H1 (cell line): ENCODE measurements at regions not wholly inside any gene's neighbourhood (a gene's known extent, or its start where the extent isn't known, plus 50 kb on each side); places are given as distances from the start of the nearest gene placed in this dataset.

Experiments used
- CTCF ChIA-PET: fragments of 300-600 bp; sonication (Branson Sonifier 250); formaldehyde crosslinking; loops from one replicate; lab custom pipeline; 2021; ENCODE audit not compliant: partially characterized antibody; lab: Charles Lee
- POLR2A ChIA-PET: fragments of 300-600 bp; sonication (Branson Sonifier 250); formaldehyde crosslinking; loops from one replicate; lab custom pipeline; 2021; ENCODE audit warnings: inconsistent platforms; ENCODE audit not compliant: partially characterized antibody; lab: Charles Lee
- DNase-seq, 2 experiments: peaks; one replicate each; pipeline versions ENCODE4 v3.0.0 to v3.0.0-alpha.2; 2010 to 2022; ENCODE audit warnings: low spot score in 2 of 2, low read depth in 1 of 2, mixed read lengths in 1 of 2
- FAIRE-seq: peaks from 2 replicates; lab custom pipeline; 2011; peaks lifted over from hg19 to GRCh38; lab: Jason Lieb, UNC
- H2AFZ ChIP-seq: 2 replicates; pipeline ENCODE4 v1.8.1; 2012; ENCODE audit warnings: low read length, inconsistent platforms
- H2AK5ac ChIP-seq: 2 replicates; pipeline ENCODE4 v1.6.1; 2013; ENCODE audit warnings: low read depth, low read length
- H2BK120ac ChIP-seq: replicated peaks from 2 replicates; pipeline ENCODE3; 2013; ENCODE audit warnings: low read depth, low read length, inconsistent platforms
- H2BK12ac ChIP-seq: 2 replicates; pipeline ENCODE4 v1.6.1; 2013; ENCODE audit warnings: low read depth, low read length
- H2BK15ac ChIP-seq: 2 replicates; pipeline ENCODE4 v1.6.1; 2013; ENCODE audit warnings: low read length
- H2BK20ac ChIP-seq: 2 replicates; pipeline ENCODE4 v1.6.1; 2013; ENCODE audit warnings: low read length
- H2BK5ac ChIP-seq: 2 replicates; pipeline ENCODE4 v1.6.1; 2013; ENCODE audit warnings: low read depth, low read length
- H3K14ac ChIP-seq: 2 replicates; pipeline ENCODE4 v1.6.1; 2013; ENCODE audit warnings: inconsistent platforms; ENCODE audit not compliant: insufficient read length
- H3K18ac ChIP-seq: 2 replicates; pipeline ENCODE4 v1.6.1; 2013; ENCODE audit warnings: low read length; ENCODE audit errors: extremely low read depth
- H3K23ac ChIP-seq: 2 replicates; pipeline ENCODE4 v1.6.1; 2013; ENCODE audit warnings: inconsistent platforms; ENCODE audit not compliant: insufficient read length
- H3K23me2 ChIP-seq: 2 replicates; pipeline ENCODE4 v1.6.1; 2013; ENCODE audit warnings: low read depth, low read length
- H3K27ac ChIP-seq: 2 replicates; pipeline ENCODE4 v1.6.1; 2011; ENCODE audit warnings: low read depth, low read length, inconsistent platforms
- H3K27me3 ChIP-seq, 4 experiments: replicated peaks in 1 of 4; 1 replicate in 1 of 4; 2 replicates in 3 of 4; pipeline versions ENCODE4 v1.6.1 to v1.8.1; 2011 to 2013; ENCODE audit warnings: low read length in 3 of 4, mild to moderate bottlenecking in 3 of 4, inconsistent platforms in 2 of 4, mixed read lengths in 2 of 4, moderate library complexity in 1 of 4; ENCODE audit not compliant: control insufficient read depth in 3 of 4, insufficient read depth in 3 of 4; ENCODE audit errors: extremely low read depth in 1 of 4
- H3K36me3 ChIP-seq, 4 experiments: 2 replicates each; pipeline versions ENCODE4 v1.6.1 to v1.8.1; 2011 to 2013; ENCODE audit warnings: mild to moderate bottlenecking in 4 of 4, low read length in 3 of 4, moderate library complexity in 2 of 4, control low read depth in 1 of 4, inconsistent platforms in 1 of 4; ENCODE audit not compliant: insufficient read depth in 4 of 4, control insufficient read depth in 2 of 4
- H3K4ac ChIP-seq: replicated peaks from 2 replicates; pipeline ENCODE3; 2013; ENCODE audit warnings: low read length, low read depth, mixed read lengths, inconsistent platforms; ENCODE audit not compliant: insufficient read length
- H3K4me1 ChIP-seq, 4 experiments: replicated peaks in 1 of 4; 1 replicate in 1 of 4; 2 replicates in 3 of 4; pipeline versions ENCODE4 v1.6.1 to v1.8.1; 2011 to 2013; ENCODE audit warnings: low read length in 3 of 4, inconsistent platforms in 2 of 4, mixed read lengths in 1 of 4; ENCODE audit not compliant: insufficient read depth in 4 of 4, control insufficient read depth in 3 of 4
- H3K4me2 ChIP-seq, 2 experiments: 2 replicates each; pipeline versions ENCODE4 v1.6.1 to v1.8.1; 2011 to 2013; ENCODE audit warnings: low read depth in 2 of 2, low read length in 2 of 2, control low read depth in 1 of 2, inconsistent platforms in 1 of 2, mild to moderate bottlenecking in 1 of 2; ENCODE audit not compliant: insufficient read depth in 1 of 2
- H3K4me3 ChIP-seq, 4 experiments: fragments of 200-600, 300-600 bp in 1 of 4; sonication (generic), shearing (Covaris generic), sonication (Bioruptor Twin) in 1 of 4; 2 replicates each; pipeline versions ENCODE4 v1.5.1 to v1.8.1; 2011 to 2016; ENCODE audit warnings: low read length in 4 of 4, low read depth in 3 of 4, control low read depth in 2 of 4, inconsistent platforms in 2 of 4, mild to moderate bottlenecking in 2 of 4, mixed read lengths in 1 of 4, moderate library complexity in 1 of 4; ENCODE audit not compliant: insufficient read depth in 2 of 4; ENCODE audit errors: extremely low read depth in 1 of 4
- H3K56ac ChIP-seq: replicated peaks from 2 replicates; pipeline ENCODE3; 2013; ENCODE audit warnings: low read depth, mild to moderate bottlenecking, mixed read lengths, low read length, inconsistent platforms; ENCODE audit not compliant: insufficient read length
- H3K79me1 ChIP-seq: 2 replicates; pipeline ENCODE4 v1.6.1; 2013; ENCODE audit warnings: low read depth, low read length, control low read depth
- H3K79me2 ChIP-seq, 2 experiments: 2 replicates each; pipeline versions ENCODE4 v1.6.1 to v1.8.1; 2012 to 2013; ENCODE audit warnings: low read length in 2 of 2, mild to moderate bottlenecking in 2 of 2, inconsistent platforms in 1 of 2; ENCODE audit not compliant: insufficient read depth in 2 of 2, control insufficient read depth in 1 of 2
- H3K9ac ChIP-seq, 4 experiments: replicated peaks in 1 of 4; 1 replicate in 1 of 4; 2 replicates in 3 of 4; pipeline versions ENCODE4 v1.6.1 to v1.8.1; 2011 to 2013; ENCODE audit warnings: low read depth in 3 of 4, low read length in 3 of 4, control low read depth in 2 of 4, mild to moderate bottlenecking in 2 of 4, moderate library complexity in 2 of 4, inconsistent platforms in 1 of 4; ENCODE audit errors: extremely low read depth in 1 of 4
- H3K9me3 ChIP-seq, 2 experiments: 2 replicates each; pipeline versions ENCODE4 v1.6.1 to v1.8.1; 2012 to 2013; ENCODE audit warnings: mild to moderate bottlenecking in 2 of 2, moderate library complexity in 2 of 2, control low read depth in 1 of 2, inconsistent platforms in 1 of 2, low read depth in 1 of 2, low read length in 1 of 2, mixed read lengths in 1 of 2; ENCODE audit not compliant: insufficient read depth in 2 of 2
- H4K20me1 ChIP-seq, 2 experiments: replicated peaks in 1 of 2; 2 replicates each; pipeline versions ENCODE3 to v1.8.1; 2011 to 2013; ENCODE audit warnings: inconsistent platforms in 2 of 2, low read length in 2 of 2, mild to moderate bottlenecking in 1 of 2; ENCODE audit not compliant: insufficient read depth in 2 of 2, control insufficient read depth in 1 of 2
- H4K5ac ChIP-seq: 2 replicates; pipeline ENCODE4 v1.6.1; 2013; ENCODE audit warnings: low read length, low read depth, mixed read lengths, inconsistent platforms; ENCODE audit not compliant: insufficient read length
- H4K8ac ChIP-seq: 2 replicates; pipeline ENCODE4 v1.8.0; 2013; ENCODE audit warnings: mild to moderate bottlenecking, moderate library complexity, low read length, inconsistent platforms; ENCODE audit not compliant: insufficient read depth; ENCODE audit errors: extremely low read depth
- H4K91ac ChIP-seq: replicated peaks from 2 replicates; pipeline ENCODE3; 2013; ENCODE audit warnings: low read length, mixed read lengths, inconsistent platforms; ENCODE audit not compliant: insufficient read length
- HDAC2 ChIP-seq, 2 experiments: fragments of 300-600 bp in 1 of 2; sonication (generic) in 1 of 2; IDR thresholded peaks; 2 replicates each; pipeline ENCODE4 v1.6.1; 2011 to 2012; ENCODE audit warnings: low read depth in 2 of 2, low read length in 2 of 2, mild to moderate bottlenecking in 2 of 2, moderate library complexity in 2 of 2, borderline replicate concordance in 1 of 2, inconsistent platforms in 1 of 2
- SIX5 ChIP-seq: IDR thresholded peaks from 2 replicates; pipeline ENCODE4 v1.6.1; 2011; ENCODE audit warnings: mild to moderate bottlenecking, low read depth, low read length
- WGBS, 2 experiments: shearing (Covaris generic) in 1 of 2; methylation state at CpG; one replicate each; pipeline versions ENCODE4 v1.1.6 to v1.1.7; 2013 to 2015; ENCODE audit warnings: low lambda C conversion rate in 2 of 2, mixed read lengths in 2 of 2, inconsistent platforms in 1 of 2, low coverage in 1 of 2, missing lambda C conversion rate in 1 of 2; ENCODE audit not compliant: insufficient replicate concordance in 2 of 2, insufficient coverage in 1 of 2, insufficient read length in 1 of 2; ENCODE audit errors: extremely low coverage in 1 of 2, missing lambda C conversion rate in 1 of 2; 5-methylcytosine and 5-hydroxymethylcytosine counted together

GRCh38 chr4:134888156-134888555 lies 686.6 kb upstream of the PABPC4L start:
- Histone ChIP-seq H3K79me1 (no peaks in the 10 kb centered on the region), H4K8ac (no peak overlapping the region), H3K9me3 (no peaks in the 10 kb centered on the region), H2BK120ac (no peak overlapping the region), H4K5ac (no peak overlapping the region), H3K27me3 (no peaks in the 10 kb centered on the region), H2BK20ac (no peak overlapping the region), H3K14ac (no peak overlapping the region), H3K23me2 (no peaks in the 10 kb centered on the region), H3K27ac (no peak overlapping the region), H2AK5ac (no peak overlapping the region), H3K18ac (no peak overlapping the region), H2BK5ac (no peak overlapping the region), H3K4me2 (no peak overlapping the region), H2BK15ac (no peak overlapping the region), H4K20me1 (no peaks in the 10 kb centered on the region), H4K91ac (no peak overlapping the region), H3K4me1 (no peaks in the 10 kb centered on the region), H3K79me2 (no peaks in the 10 kb centered on the region), H3K4me3 (no peak overlapping the region), H3K4ac (no peak overlapping the region), H3K23ac (no peak overlapping the region), H3K56ac (no peak overlapping the region), H2AFZ (no peak overlapping the region), H3K9ac (no peak overlapping the region), H3K36me3 (no peaks in the 10 kb centered on the region), H2BK12ac (no peak overlapping the region)
- POLR2A ChIA-PET = no interaction called here
- CTCF ChIA-PET = interaction anchor here (0.6 kb wide), 1 partner anchor 107 kb away, joined by 3 read pairs; no protein-coding TSS in a partner anchor
- DNase-seq (no peak), FAIRE-seq (no peak)
- TF ChIP-seq SIX5 (no peak), HDAC2 (IDR thresholded peaks at IDR 0.05; ENCODE audit: borderline replicate concordance in 1 of 2, low read depth in 2 of 2, low read length in 2 of 2) (no peak)
- WGBS, 2 experiments = 89% methylated on average over 2 of the region's 2 CpGs; no CpG with 5 or more reads in 1 of the 2 experiments
